Hippocampal formation (tissue), 2 donors: ENCODE measurements at regions not wholly inside any gene's neighbourhood (a gene's known extent, or its start where the extent isn't known, plus 50 kb on each side); places are given as distances from the start of the nearest gene placed in this dataset.
"Not testable (repeated sequence)": the region's sequence is repeated elsewhere in the genome, so short reads cannot be mapped to it uniquely, and the experiment has no call there.

ENCODE experiments used
- DNase-seq, 2 donors: peaks; one replicate each; lab custom pipeline; 2025; lab: John Stamatoyannopoulos, UW

GRCh38 chr13:69649063-69649392, 458.6 kb upstream of the ATXN8OS start:
- no peak for DNase-seq

- DNase-seq = no peak
Measured at GRCh38 chr13:69648340-69649062, 459.1 kb upstream of the ATXN8OS start.

GRCh38 chr13:69644447-69644846, 463.2 kb upstream of the ATXN8OS start:
- DNase-seq = no peak

GRCh38 chr13:69641773-69642172, 465.9 kb upstream of the ATXN8OS start:
- no peak for DNase-seq

- no peak for DNase-seq
Measured at GRCh38 chr13:69633044-69633443, 474.6 kb upstream of the ATXN8OS start.

GRCh38 chr13:69623973-69624372, 483.7 kb upstream of the ATXN8OS start:
- no peak for DNase-seq

GRCh38 chr13:69619651-69620050, 488.0 kb upstream of the ATXN8OS start:
- DNase-seq = peak in 1 of 2 donors; percentile 12

- no peak for DNase-seq
Measured at GRCh38 chr13:69618838-69619237, 488.8 kb upstream of the ATXN8OS start.

- DNase-seq = no peak
Measured at GRCh38 chr13:69618393-69618792, 489.2 kb upstream of the ATXN8OS start.

GRCh38 chr13:69617587-69617986, 490.0 kb upstream of the ATXN8OS start:
- no peak for DNase-seq

- DNase-seq = no peak
Measured at GRCh38 chr13:69616396-69616795, 491.2 kb upstream of the ATXN8OS start.

- DNase-seq = not testable (repeated sequence)
Measured at GRCh38 chr13:69615055-69615454, 492.6 kb upstream of the ATXN8OS start.

GRCh38 chr13:69604698-69605097, 502.9 kb upstream of the ATXN8OS start:
- DNase-seq = no peak

- DNase-seq = no peak
Measured at GRCh38 chr13:69603144-69603853, 504.3 kb upstream of the ATXN8OS start.

GRCh38 chr13:69601661-69602060, 506.0 kb upstream of the ATXN8OS start:
- no peak for DNase-seq

- DNase-seq = no peak
Measured at GRCh38 chr13:69600811-69601210, 506.8 kb upstream of the ATXN8OS start.

GRCh38 chr13:69597088-69597487, 510.5 kb upstream of the ATXN8OS start:
- DNase-seq = no peak

GRCh38 chr13:69595181-69595580, 512.4 kb upstream of the ATXN8OS start:
- DNase-seq = no peak

GRCh38 chr13:69591437-69591836, 516.2 kb upstream of the ATXN8OS start:
- DNase-seq = no peak

- DNase-seq = no peak
Measured at GRCh38 chr13:69589531-69590235, 517.9 kb upstream of the ATXN8OS start.

- DNase-seq = no peak
Measured at GRCh38 chr13:69585656-69586055, 522.0 kb upstream of the ATXN8OS start.

GRCh38 chr13:69580255-69580654, 527.4 kb upstream of the ATXN8OS start:
- DNase-seq = no peak

GRCh38 chr13:69579351-69579750, 528.3 kb upstream of the ATXN8OS start:
- DNase-seq = peak in 1 of 2 donors; percentile 4
